Stimulated activated CD4-positive, alpha-beta T cell treated with anti-CD3 and anti-CD28 coated beads, Interleukin-15, amount 100 ng/mL, for 48 hours (primary cell): ENCODE measurements at regions not wholly inside any gene's neighbourhood (a gene's known extent, or its start where the extent isn't known, plus 50 kb on each side); places are given as distances from the start of the nearest gene placed in this dataset.

ENCODE experiments used
- DNase-seq, 2 donors: peaks; one replicate each; pipeline ENCODE4 v3.0.0-alpha.2; 2020; ENCODE audit warnings: low read depth in 2 of 2

GRCh38 chr7:46879783-46880182 is 702.1 kb downstream of the TNS3 start:
- DNase-seq = no peak

- no peak for DNase-seq
Measured at GRCh38 chr7:46871516-46871915, 710.4 kb downstream of the TNS3 start.

- no peak for DNase-seq
Measured at GRCh38 chr7:46864716-46865115, 717.2 kb downstream of the TNS3 start.

- no peak for DNase-seq
Measured at GRCh38 chr7:46859963-46860475, 721.9 kb downstream of the TNS3 start.

- no peak for DNase-seq
Measured at GRCh38 chr7:46855851-46856250, 726.1 kb downstream of the TNS3 start.

GRCh38 chr7:46854958-46855473 is 726.9 kb downstream of the TNS3 start:
- no peak for DNase-seq

GRCh38 chr7:46853451-46853850 is 728.5 kb downstream of the TNS3 start:
- no peak for DNase-seq

GRCh38 chr7:46852795-46853194 is 729.1 kb downstream of the TNS3 start:
- no peak for DNase-seq

- DNase-seq = no peak
Measured at GRCh38 chr7:46850563-46851330, 731.2 kb downstream of the TNS3 start.

- no peak for DNase-seq
Measured at GRCh38 chr7:46848944-46849343, 733.0 kb downstream of the TNS3 start.

GRCh38 chr7:46848311-46848710 is 733.6 kb downstream of the TNS3 start:
- no peak for DNase-seq

GRCh38 chr7:46847126-46847525 is 734.8 kb downstream of the TNS3 start:
- no peak for DNase-seq

GRCh38 chr7:46844486-46844885 is 737.4 kb downstream of the TNS3 start:
- DNase-seq = no peak

- no peak for DNase-seq
Measured at GRCh38 chr7:46841248-46841647, 740.7 kb downstream of the TNS3 start.

- DNase-seq = no peak
Measured at GRCh38 chr7:46839651-46840050, 742.3 kb downstream of the TNS3 start.

GRCh38 chr7:46838463-46838862 is 743.4 kb downstream of the TNS3 start:
- no peak for DNase-seq

GRCh38 chr7:46835556-46835955 is 746.4 kb downstream of the TNS3 start:
- DNase-seq = no peak

- no peak for DNase-seq
Measured at GRCh38 chr7:46834921-46835320, 747.0 kb downstream of the TNS3 start.

- DNase-seq = no peak
Measured at GRCh38 chr7:46833197-46833596, 748.7 kb downstream of the TNS3 start.

GRCh38 chr7:46832136-46832535 is 749.8 kb downstream of the TNS3 start:
- no peak for DNase-seq

- DNase-seq = no peak
Measured at GRCh38 chr7:46819819-46820218, 762.1 kb downstream of the TNS3 start.

GRCh38 chr7:46814516-46815250 is 767.2 kb downstream of the TNS3 start:
- no peak for DNase-seq
